Activated CD8-positive, alpha-beta memory T cell treated with anti-CD3 and anti-CD28 coated beads, Interleukin-2, amount 10 ng/mL, durations not matched to agents 7 days and 5 days (primary cell): ENCODE measurements at regions not wholly inside any gene's neighbourhood (a gene's known extent, or its start where the extent isn't known, plus 50 kb on each side); places are given as distances from the start of the nearest gene placed in this dataset.
A peak's percentile ranks its signal among the peaks of the same experiment; 100 is the strongest.
"Not testable (repeated sequence)": the region's sequence is repeated elsewhere in the genome, so short reads cannot be mapped to it uniquely, and the experiment has no call there.

ENCODE experiments used
- ATAC-seq: fragments of 150-1000 bp; cut with Tn5 transposase; one replicate; pipeline ENCODE4 v1.10.0; 2021; ENCODE audit warnings: moderate library complexity
- CTCF ChIA-PET: fragments of 350-600 bp; sonication (Branson Sonifier 250); formaldehyde crosslinking; loops from one replicate; lab custom pipeline; 2021; ENCODE audit warnings: antibody characterized with exemption; lab: Charles Lee
- DNase-seq: peaks from one replicate; pipeline ENCODE4 v3.0.0-alpha.2; 2020
- H3K27ac Mint-ChIP-seq: one replicate; pipeline ENCODE4 v1.8.0; 2021; ENCODE audit warnings: mild to moderate bottlenecking, mixed read lengths
- H3K27me3 Mint-ChIP-seq: one replicate; pipeline ENCODE4 v1.8.0; 2021; ENCODE audit warnings: mixed read lengths
- H3K36me3 Mint-ChIP-seq: one replicate; pipeline ENCODE4 v1.8.0; 2021; ENCODE audit warnings: mild to moderate bottlenecking, mixed read lengths
- H3K4me1 Mint-ChIP-seq: one replicate; pipeline ENCODE4 v1.8.0; 2021; ENCODE audit warnings: mixed read lengths
- H3K4me3 Mint-ChIP-seq: one replicate; pipeline ENCODE4 v1.8.0; 2021; ENCODE audit warnings: mild to moderate bottlenecking, moderate library complexity, mixed read lengths
- H3K9me3 Mint-ChIP-seq: one replicate; pipeline ENCODE4 v1.8.0; 2022; ENCODE audit warnings: low read depth, mixed read lengths

GRCh38 chr6:86872810-86873209 is 64.5 kb upstream of the HTR1E start:
- H3K4me1 Mint-ChIP-seq, H3K36me3 Mint-ChIP-seq, H3K27ac Mint-ChIP-seq, ATAC-seq, DNase-seq, H3K4me3 Mint-ChIP-seq, CTCF ChIA-PET, H3K27me3 Mint-ChIP-seq: not testable (repeated sequence)
- H3K9me3 Mint-ChIP-seq: peaks cover 16% of the 10 kb centered on the region

- CTCF ChIA-PET: no interaction called here
- H3K36me3 Mint-ChIP-seq: no peaks in the 10 kb centered on the region
- no peaks in the 10 kb centered on the region for H3K27me3 Mint-ChIP-seq
- no peak overlapping the region for H3K4me3 Mint-ChIP-seq
- DNase-seq (no peak), ATAC-seq (no peak)
- no peaks in the 10 kb centered on the region for H3K4me1 Mint-ChIP-seq
- H3K9me3 Mint-ChIP-seq: peaks cover 16% of the 10 kb centered on the region
- no peak overlapping the region for H3K27ac Mint-ChIP-seq
Observed at GRCh38 chr6:86871681-86872080, 65.6 kb upstream of the HTR1E start.

- H3K4me1 Mint-ChIP-seq: no peaks in the 10 kb centered on the region
- peaks cover 16% of the 10 kb centered on the region for H3K9me3 Mint-ChIP-seq
- H3K4me3 Mint-ChIP-seq: no peak overlapping the region
- H3K27me3 Mint-ChIP-seq: no peaks in the 10 kb centered on the region
- CTCF ChIA-PET: no interaction called here
- H3K27ac Mint-ChIP-seq: no peak overlapping the region
- H3K36me3 Mint-ChIP-seq: no peaks in the 10 kb centered on the region
- ATAC-seq (no peak), DNase-seq (no peak)
Observed at GRCh38 chr6:86869500-86869899, 67.8 kb upstream of the HTR1E start.

GRCh38 chr6:86859513-86859912 is 77.8 kb upstream of the HTR1E start:
- DNase-seq: no peak

GRCh38 chr6:86858970-86859369 is 78.4 kb upstream of the HTR1E start:
- CTCF ChIA-PET: no interaction called here
- DNase-seq (no peak), ATAC-seq (no peak)
- no peaks in the 10 kb centered on the region for H3K4me1 Mint-ChIP-seq
- H3K27me3 Mint-ChIP-seq: no peaks in the 10 kb centered on the region
- no peak overlapping the region for H3K4me3 Mint-ChIP-seq
- H3K36me3 Mint-ChIP-seq: no peaks in the 10 kb centered on the region
- no peak overlapping the region for H3K27ac Mint-ChIP-seq
- H3K9me3 Mint-ChIP-seq: no peaks in the 10 kb centered on the region

More at GRCh38 chr6:86859513-86859912, 77.8 kb upstream of the HTR1E start:
- no peak for ATAC-seq
- Mint-ChIP-seq H3K4me3 (no peak overlapping the region), H3K27me3 (no peaks in the 10 kb centered on the region), H3K9me3 (no peaks in the 10 kb centered on the region), H3K27ac (no peak overlapping the region), H3K4me1 (no peaks in the 10 kb centered on the region), H3K36me3 (no peaks in the 10 kb centered on the region)
- CTCF ChIA-PET: no interaction called here

- DNase-seq (no peak), ATAC-seq (no peak)
- Mint-ChIP-seq H3K27me3 (no peaks in the 10 kb centered on the region), H3K36me3 (no peaks in the 10 kb centered on the region), H3K4me1 (no peaks in the 10 kb centered on the region), H3K4me3 (no peak overlapping the region), H3K9me3 (no peaks in the 10 kb centered on the region), H3K27ac (no peak overlapping the region)
- CTCF ChIA-PET: interaction anchor here (3.2 kb wide), 1 partner anchor 935 kb away, joined by 11 read pairs; no protein-coding TSS in a partner anchor
Observed at GRCh38 chr6:86857783-86858182, 79.5 kb upstream of the HTR1E start.

- CTCF ChIA-PET: interaction anchor here (3.2 kb wide), 1 partner anchor 934 kb away, joined by 11 read pairs; no protein-coding TSS in a partner anchor
- no peaks in the 10 kb centered on the region for H3K27me3 Mint-ChIP-seq
- DNase-seq: peak; percentile 46
- no peaks in the 10 kb centered on the region for H3K4me1 Mint-ChIP-seq
- no peak for ATAC-seq
- no peak overlapping the region for H3K4me3 Mint-ChIP-seq
- H3K36me3 Mint-ChIP-seq: no peaks in the 10 kb centered on the region
- no peaks in the 10 kb centered on the region for H3K9me3 Mint-ChIP-seq
- H3K27ac Mint-ChIP-seq: no peak overlapping the region
Observed at GRCh38 chr6:86856937-86857563, 80.3 kb upstream of the HTR1E start.

- ATAC-seq: no peak
Observed at GRCh38 chr6:86856379-86856778, 80.9 kb upstream of the HTR1E start.

GRCh38 chr6:86848986-86849385 is 88.3 kb upstream of the HTR1E start:
- DNase-seq (no peak), ATAC-seq (no peak)
- Mint-ChIP-seq H3K4me3 (no peak overlapping the region), H3K27me3 (no peaks in the 10 kb centered on the region), H3K4me1 (no peaks in the 10 kb centered on the region), H3K27ac (no peak overlapping the region), H3K9me3 (no peaks in the 10 kb centered on the region), H3K36me3 (no peaks in the 10 kb centered on the region)
- CTCF ChIA-PET: no interaction called here

More at GRCh38 chr6:86856379-86856778, 80.9 kb upstream of the HTR1E start:
- H3K36me3 Mint-ChIP-seq: no peaks in the 10 kb centered on the region
- no peak for DNase-seq
- CTCF ChIA-PET: interaction anchor here (3.2 kb wide), 1 partner anchor 934 kb away, joined by 11 read pairs; no protein-coding TSS in a partner anchor
- H3K4me3 Mint-ChIP-seq: no peak overlapping the region
- no peak overlapping the region for H3K27ac Mint-ChIP-seq
- no peaks in the 10 kb centered on the region for H3K27me3 Mint-ChIP-seq
- H3K9me3 Mint-ChIP-seq: no peaks in the 10 kb centered on the region
- no peaks in the 10 kb centered on the region for H3K4me1 Mint-ChIP-seq

- H3K9me3 Mint-ChIP-seq: no peaks in the 10 kb centered on the region
- CTCF ChIA-PET: no interaction called here
- ATAC-seq: no peak
- no peak overlapping the region for H3K27ac Mint-ChIP-seq
- no peaks in the 10 kb centered on the region for H3K27me3 Mint-ChIP-seq
- no peak for DNase-seq
- H3K36me3 Mint-ChIP-seq: no peaks in the 10 kb centered on the region
- H3K4me1 Mint-ChIP-seq: no peaks in the 10 kb centered on the region
- no peak overlapping the region for H3K4me3 Mint-ChIP-seq
Observed at GRCh38 chr6:86832686-86833085, 104.6 kb upstream of the HTR1E start.

- H3K27me3 Mint-ChIP-seq: no peaks in the 10 kb centered on the region
- no peak for ATAC-seq
- DNase-seq: no peak
- H3K27ac Mint-ChIP-seq: no peak overlapping the region
- H3K4me1 Mint-ChIP-seq: no peaks in the 10 kb centered on the region
- H3K36me3 Mint-ChIP-seq: no peaks in the 10 kb centered on the region
- no peaks in the 10 kb centered on the region for H3K9me3 Mint-ChIP-seq
- CTCF ChIA-PET: interaction anchor here (0.8 kb wide), 1 partner anchor 10 kb away, joined by 3 read pairs; no protein-coding TSS in a partner anchor
- no peak overlapping the region for H3K4me3 Mint-ChIP-seq
Observed at GRCh38 chr6:86825436-86825835, 111.9 kb upstream of the HTR1E start.

- DNase-seq (no peak), ATAC-seq (no peak)
- Mint-ChIP-seq H3K9me3 (peaks cover 2% of the 10 kb centered on the region), H3K4me3 (no peak overlapping the region), H3K27ac (no peak overlapping the region), H3K27me3 (no peaks in the 10 kb centered on the region), H3K4me1 (no peaks in the 10 kb centered on the region), H3K36me3 (no peaks in the 10 kb centered on the region)
- CTCF ChIA-PET: no interaction called here
Observed at GRCh38 chr6:86822747-86823146, 114.6 kb upstream of the HTR1E start.

- no peaks in the 10 kb centered on the region for H3K4me1 Mint-ChIP-seq
- no peak for ATAC-seq
Observed at GRCh38 chr6:86820750-86821149, 116.6 kb upstream of the HTR1E start.

GRCh38 chr6:86793649-86794048 is 143.7 kb upstream of the HTR1E start:
- Mint-ChIP-seq H3K36me3 (no peaks in the 10 kb centered on the region), H3K4me1 (no peaks in the 10 kb centered on the region), H3K4me3 (no peak overlapping the region), H3K9me3 (no peaks in the 10 kb centered on the region), H3K27me3 (no peaks in the 10 kb centered on the region), H3K27ac (no peak overlapping the region)
- CTCF ChIA-PET: no interaction called here
- no peak for ATAC-seq
- no peak for DNase-seq

More at GRCh38 chr6:86820750-86821149, 116.6 kb upstream of the HTR1E start:
- Mint-ChIP-seq H3K4me3 (no peak overlapping the region), H3K27me3 (no peaks in the 10 kb centered on the region), H3K27ac (no peak overlapping the region), H3K36me3 (no peaks in the 10 kb centered on the region), H3K9me3 (peaks cover 6% of the 10 kb centered on the region)
- CTCF ChIA-PET: no interaction called here
- DNase-seq: no peak
